SJSA1 (cell line): ENCODE measurements at regions not wholly inside any gene's neighbourhood (a gene's known extent, or its start where the extent isn't known, plus 50 kb on each side); places are given as distances from the start of the nearest gene placed in this dataset.
"Not testable (repeated sequence)": the region's sequence is repeated elsewhere in the genome, so short reads cannot be mapped to it uniquely, and the experiment has no call there.

Experiments
- DNase-seq, 2 experiments: peaks; one replicate each; pipeline ENCODE4 v3.0.0-alpha.2; 2015 to 2020; ENCODE audit warnings: low spot score in 2 of 2, low read depth in 1 of 2
- H3K27ac ChIP-seq: fragments of 250-450 bp; sonication (Bioruptor Pico); 2 replicates; pipeline ENCODE4 v1.5.1; 2020; ENCODE audit warnings: mild to moderate bottlenecking, moderate library complexity
- H3K27me3 ChIP-seq: fragments of 250-450 bp; sonication (Bioruptor Pico); replicated peaks from 2 replicates; pipeline ENCODE4 v1.5.1; 2020; ENCODE audit warnings: mild to moderate bottlenecking, moderate library complexity
- H3K36me3 ChIP-seq: fragments of 250-450 bp; sonication (Bioruptor Pico); 2 replicates; pipeline ENCODE4 v1.5.1; 2020; ENCODE audit warnings: mild to moderate bottlenecking
- H3K4me1 ChIP-seq: fragments of 250-450 bp; sonication (Bioruptor Pico); replicated peaks from 2 replicates; pipeline ENCODE4 v1.6.1; 2021; ENCODE audit warnings: mild to moderate bottlenecking
- H3K4me3 ChIP-seq: fragments of 250-450 bp; sonication (Bioruptor Pico); 2 replicates; pipeline ENCODE4 v1.5.1; 2020; ENCODE audit warnings: mild to moderate bottlenecking
- H3K9me3 ChIP-seq: fragments of 250-450 bp; sonication (Bioruptor Pico); replicated peaks from 2 replicates; pipeline ENCODE4 v1.5.1; 2020; ENCODE audit warnings: mild to moderate bottlenecking

GRCh38 chr18:55731594-55732042 is 143.6 kb upstream of the TCF4 start:
- Histone ChIP-seq H3K27ac (no peak overlapping the region), H3K4me1 (peaks cover 11% of the 10 kb centered on the region; the same call in 1 of the 2 replicates), H3K4me3 (no peak overlapping the region), H3K27me3 (no peaks in the 10 kb centered on the region), H3K9me3 (no peaks in the 10 kb centered on the region), H3K36me3 (no peaks in the 10 kb centered on the region)
- no peak for DNase-seq

- DNase-seq, H3K36me3 ChIP-seq, H3K4me1 ChIP-seq, H3K9me3 ChIP-seq, H3K4me3 ChIP-seq, H3K27ac ChIP-seq, H3K27me3 ChIP-seq: not testable (repeated sequence)
Observed at GRCh38 chr18:55721006-55721405, 133.0 kb upstream of the TCF4 start.

DNA sequence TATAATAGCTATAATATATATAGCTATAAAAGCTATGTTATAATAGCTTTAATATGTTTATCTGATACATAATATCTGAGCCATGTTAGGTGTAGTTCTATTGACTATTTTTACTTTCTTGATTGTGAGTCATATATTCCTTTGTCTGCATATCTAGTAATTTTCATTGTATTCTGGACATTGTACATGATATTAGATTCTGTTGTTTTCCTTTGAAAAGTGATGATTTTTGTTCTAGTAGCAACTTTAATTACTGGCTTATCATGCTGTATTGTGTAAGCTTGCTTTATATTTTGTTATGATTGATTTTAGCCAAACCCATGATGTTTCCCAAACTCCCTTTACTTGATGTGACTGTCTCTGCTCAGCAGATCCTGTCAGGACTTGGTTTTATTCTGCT is 125.7 kb upstream of the TCF4 start:
- H3K27ac ChIP-seq, result no peak overlapping the region
- H3K36me3 ChIP-seq, result no peaks in the 10 kb centered on the region
- no peaks in the 10 kb centered on the region; the same call in 1 of the 2 replicates for H3K9me3 ChIP-seq
- no peaks in the 10 kb centered on the region for H3K27me3 ChIP-seq
- DNase-seq, result no peak
- H3K4me3 ChIP-seq, result no peak overlapping the region
- no peaks in the 10 kb centered on the region for H3K4me1 ChIP-seq

DNA sequence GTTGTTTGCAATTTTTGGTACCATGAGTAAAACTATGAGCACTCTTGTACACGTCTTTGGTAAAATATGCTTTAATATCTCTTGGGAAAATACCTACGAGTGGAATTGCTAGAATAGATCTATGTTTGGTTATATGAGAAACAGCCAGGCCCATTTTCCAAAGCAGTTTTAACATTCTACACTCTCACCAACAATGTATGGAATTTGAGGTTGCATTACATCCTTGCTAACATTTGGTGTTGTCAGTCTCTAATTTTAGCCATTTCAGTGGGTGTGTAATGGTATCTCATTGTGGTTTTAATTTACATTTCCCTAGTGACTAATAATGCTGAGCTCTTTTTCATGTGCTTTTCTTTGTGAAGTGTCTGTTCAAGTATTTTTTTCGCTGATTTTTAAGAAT is 118.9 kb upstream of the TCF4 start:
- Histone ChIP-seq H3K27me3 (no peaks in the 10 kb centered on the region), H3K4me3 (no peak overlapping the region), H3K4me1 (peaks cover 5% of the 10 kb centered on the region), H3K27ac (peak overlapping the region; percentile 46), H3K36me3 (no peaks in the 10 kb centered on the region), H3K9me3 (no peaks in the 10 kb centered on the region)
- peak in 1 of 2 experiments; percentile 33 for DNase-seq

DNA sequence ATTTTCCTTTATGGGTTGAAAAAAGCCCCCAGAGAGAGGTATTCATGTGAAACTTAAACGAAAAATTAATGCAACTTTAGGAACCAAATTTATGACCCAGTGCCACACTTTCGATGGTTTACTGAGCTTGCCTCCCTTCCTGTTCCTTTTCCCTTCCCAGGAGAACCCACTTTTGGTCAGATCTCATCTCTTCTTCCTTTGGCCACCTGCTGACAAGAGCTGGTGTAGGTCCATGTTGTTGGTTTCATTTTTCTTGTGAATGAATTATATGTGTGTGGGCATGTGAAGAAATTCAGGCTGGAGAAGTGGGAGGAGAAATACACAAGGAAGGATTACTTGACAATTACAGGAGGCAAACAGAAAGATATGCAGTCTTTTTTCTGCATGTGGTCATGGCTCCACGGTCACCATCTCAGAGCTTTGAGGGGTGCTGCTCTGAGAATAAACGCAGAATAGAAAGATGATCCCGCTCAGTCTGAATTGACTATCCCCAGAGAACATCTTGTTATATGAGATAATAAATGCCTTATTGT is 111.3 kb upstream of the TCF4 start:
- Histone ChIP-seq H3K9me3 (no peaks in the 10 kb centered on the region), H3K4me3 (no peak overlapping the region), H3K4me1 (peaks cover 8% of the 10 kb centered on the region), H3K36me3 (no peaks in the 10 kb centered on the region), H3K27ac (no peak overlapping the region), H3K27me3 (no peaks in the 10 kb centered on the region)
- DNase-seq, result no peak

DNA sequence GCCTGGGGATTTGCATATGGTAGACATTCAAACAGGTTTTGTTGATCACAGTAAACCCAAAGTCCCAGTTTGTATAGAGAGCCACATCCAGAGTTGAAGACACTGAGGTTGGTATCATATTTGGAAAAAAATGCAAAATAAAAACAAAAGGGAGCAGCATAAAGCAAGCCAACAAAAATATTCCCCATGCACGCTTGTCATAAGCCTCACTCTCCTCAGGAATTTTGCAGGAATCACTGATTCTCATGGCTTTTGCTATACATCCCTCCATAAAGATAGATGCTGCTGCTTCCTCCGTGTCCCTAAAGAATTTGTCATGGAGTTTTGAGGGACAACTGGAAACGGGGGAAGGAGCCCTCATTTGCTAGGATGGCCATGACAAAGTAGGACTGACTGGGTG is 108.8 kb upstream of the TCF4 start:
- H3K4me3 ChIP-seq, result no peak overlapping the region
- DNase-seq, result no peak
- no peaks in the 10 kb centered on the region for H3K27me3 ChIP-seq
- no peaks in the 10 kb centered on the region for H3K36me3 ChIP-seq
- H3K9me3 ChIP-seq, result no peaks in the 10 kb centered on the region
- peaks cover 8% of the 10 kb centered on the region for H3K4me1 ChIP-seq
- H3K27ac ChIP-seq, result no peak overlapping the region

DNA sequence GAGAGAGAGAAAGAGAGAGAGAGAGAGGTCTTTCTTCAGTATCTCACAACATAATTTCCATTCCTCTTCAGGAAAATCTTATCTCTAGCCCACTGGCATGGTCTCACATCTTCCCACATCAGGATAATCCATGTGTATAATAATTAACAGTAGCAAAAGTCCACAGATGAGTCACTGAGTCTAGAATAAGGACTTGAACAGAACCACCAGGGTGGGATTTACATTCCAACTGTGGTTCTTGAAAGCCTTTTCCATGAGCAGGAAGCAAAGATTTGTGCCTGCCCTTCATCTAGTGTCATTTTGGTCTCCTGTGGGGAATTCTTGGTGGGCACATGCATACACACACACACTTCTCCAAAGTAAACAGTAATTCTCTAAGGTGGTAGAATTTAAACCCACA is 107.1 kb upstream of the TCF4 start:
- Histone ChIP-seq H3K9me3 (no peaks in the 10 kb centered on the region), H3K4me3 (no peak overlapping the region), H3K27ac (peak overlapping the region; percentile 13; the same call in 1 of the 2 replicates), H3K4me1 (peaks cover 8% of the 10 kb centered on the region), H3K36me3 (no peaks in the 10 kb centered on the region), H3K27me3 (no peaks in the 10 kb centered on the region)
- DNase-seq, result peak in 1 of 2 experiments; percentile 47

GRCh38 chr18:55694291-55694690 is 106.3 kb upstream of the TCF4 start:
- Histone ChIP-seq H3K27ac (no peak overlapping the region), H3K4me1 (peaks cover 8% of the 10 kb centered on the region), H3K27me3 (no peaks in the 10 kb centered on the region), H3K9me3 (no peaks in the 10 kb centered on the region), H3K36me3 (no peaks in the 10 kb centered on the region), H3K4me3 (no peak overlapping the region)
- DNase-seq, result no peak

DNA sequence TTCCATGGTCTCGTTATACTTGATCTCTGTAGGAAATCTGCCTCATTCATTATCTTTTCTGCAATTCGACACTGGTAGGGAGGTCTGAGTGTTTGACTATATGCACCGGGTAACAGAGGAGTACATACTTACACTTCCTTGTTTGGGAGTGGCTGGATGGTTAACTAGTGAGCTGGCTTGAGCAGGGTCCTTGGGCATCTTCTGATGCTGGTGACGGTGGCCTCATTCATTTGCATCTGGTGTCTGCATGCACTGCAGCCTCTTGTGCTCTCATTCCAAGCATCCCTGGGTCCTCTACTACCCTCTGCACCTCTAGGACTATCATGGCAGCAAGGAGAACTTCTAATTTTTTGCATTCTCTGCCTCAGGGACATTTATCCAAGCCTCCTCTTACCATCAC is 100.0 kb upstream of the TCF4 start:
- H3K9me3 ChIP-seq, result no peaks in the 10 kb centered on the region

DNA sequence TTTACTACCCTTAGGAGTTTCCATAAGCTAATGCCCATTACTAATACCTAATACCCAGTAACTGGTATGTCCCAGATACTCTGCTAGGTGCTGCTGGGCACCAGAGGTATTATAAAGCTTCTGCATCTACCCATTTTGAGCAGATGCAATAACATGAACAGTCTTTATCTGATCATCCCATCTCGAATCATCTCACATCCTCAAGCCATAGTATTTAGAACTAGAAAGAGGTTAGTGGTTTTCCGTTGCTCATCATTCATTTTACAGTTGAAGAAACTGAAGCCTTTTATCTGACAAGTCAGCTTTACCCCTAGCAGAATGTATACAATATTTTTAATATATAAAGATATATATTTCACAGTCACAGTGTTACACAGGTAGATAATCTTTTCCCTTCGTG is 99.1 kb upstream of the TCF4 start:
- Histone ChIP-seq H3K4me1 (no peaks in the 10 kb centered on the region), H3K9me3 (no peaks in the 10 kb centered on the region), H3K27me3 (no peaks in the 10 kb centered on the region), H3K36me3 (no peaks in the 10 kb centered on the region), H3K4me3 (no peak overlapping the region), H3K27ac (no peak overlapping the region)
- no peak for DNase-seq

More for the DNA sequence above, 100.0 kb upstream of the TCF4 start:
- DNase-seq, result no peak
- H3K4me1 ChIP-seq, result no peaks in the 10 kb centered on the region
- H3K27ac ChIP-seq, result no peak overlapping the region
- H3K4me3 ChIP-seq, result no peak overlapping the region
- H3K36me3 ChIP-seq, result no peaks in the 10 kb centered on the region
- H3K27me3 ChIP-seq, result no peaks in the 10 kb centered on the region

GRCh38 chr18:55685638-55686037 is 97.6 kb upstream of the TCF4 start:
- Histone ChIP-seq H3K27ac (no peak overlapping the region), H3K27me3 (no peaks in the 10 kb centered on the region), H3K36me3 (no peaks in the 10 kb centered on the region), H3K4me1 (no peaks in the 10 kb centered on the region), H3K9me3 (no peaks in the 10 kb centered on the region), H3K4me3 (no peak overlapping the region)
- DNase-seq, result no peak

DNA sequence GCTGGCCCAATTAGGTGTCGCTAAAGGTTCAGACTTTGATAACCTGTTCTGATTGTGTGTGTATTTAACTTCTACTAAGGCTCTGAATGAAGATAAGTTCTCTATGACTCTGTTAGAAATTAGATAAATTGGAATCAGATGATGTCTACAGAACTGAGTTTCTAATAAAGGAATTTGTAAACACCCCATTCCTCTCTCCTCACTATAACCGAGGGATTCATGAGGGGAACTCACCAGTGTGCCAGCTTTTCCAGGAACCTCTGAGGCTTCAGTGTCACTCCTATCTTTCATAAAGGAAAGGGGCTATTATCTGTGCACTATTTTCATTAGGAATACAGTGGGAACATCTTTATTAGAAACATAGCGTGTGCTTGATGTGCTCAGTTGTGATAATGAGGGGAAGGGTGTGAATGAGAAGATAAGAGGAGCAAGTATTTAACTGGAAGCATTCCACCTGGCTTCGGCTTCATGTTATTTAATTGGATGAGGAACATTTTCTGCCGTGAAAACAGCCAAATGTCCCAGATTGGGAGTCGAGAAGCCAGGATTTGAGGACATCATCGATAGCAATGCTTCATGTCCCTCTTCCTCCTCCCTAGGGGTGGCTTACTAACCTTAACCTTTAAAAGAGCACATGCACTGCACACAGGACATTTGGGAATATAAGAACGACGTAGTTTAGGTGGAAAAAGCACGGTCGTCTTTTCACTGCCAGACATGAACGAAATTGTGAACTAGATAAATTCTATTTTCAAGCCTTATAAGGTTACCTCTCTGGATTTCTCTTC is 84.8 kb upstream of the TCF4 start:
- Histone ChIP-seq H3K27me3 (no peaks in the 10 kb centered on the region), H3K4me1 (no peaks in the 10 kb centered on the region), H3K27ac (no peak overlapping the region), H3K36me3 (no peaks in the 10 kb centered on the region), H3K9me3 (no peaks in the 10 kb centered on the region), H3K4me3 (no peak overlapping the region)
- no peak for DNase-seq

DNA sequence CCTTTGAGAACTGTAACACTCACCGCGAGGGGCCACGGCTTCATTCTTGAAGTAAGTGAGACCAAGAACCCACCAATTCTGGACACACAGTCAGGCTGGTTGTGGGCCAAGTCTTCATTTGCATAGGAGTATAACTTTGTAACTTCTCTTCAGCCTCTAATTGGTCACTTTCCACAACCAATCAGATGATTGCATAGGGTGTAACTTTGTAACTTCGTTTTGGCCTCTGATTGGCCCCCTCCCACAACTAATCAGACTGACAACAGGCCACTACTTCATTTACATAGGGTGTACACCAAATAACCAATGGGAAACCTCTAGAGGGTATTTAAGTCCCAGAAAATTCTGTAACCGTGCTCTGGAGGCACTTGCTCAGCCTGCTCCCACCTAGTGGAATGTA is 77.5 kb upstream of the TCF4 start:
- DNase-seq, result no peak
- Histone ChIP-seq H3K4me3 (no peak overlapping the region), H3K4me1 (no peaks in the 10 kb centered on the region), H3K36me3 (no peaks in the 10 kb centered on the region), H3K9me3 (no peaks in the 10 kb centered on the region), H3K27me3 (no peaks in the 10 kb centered on the region), H3K27ac (no peak overlapping the region)

DNA sequence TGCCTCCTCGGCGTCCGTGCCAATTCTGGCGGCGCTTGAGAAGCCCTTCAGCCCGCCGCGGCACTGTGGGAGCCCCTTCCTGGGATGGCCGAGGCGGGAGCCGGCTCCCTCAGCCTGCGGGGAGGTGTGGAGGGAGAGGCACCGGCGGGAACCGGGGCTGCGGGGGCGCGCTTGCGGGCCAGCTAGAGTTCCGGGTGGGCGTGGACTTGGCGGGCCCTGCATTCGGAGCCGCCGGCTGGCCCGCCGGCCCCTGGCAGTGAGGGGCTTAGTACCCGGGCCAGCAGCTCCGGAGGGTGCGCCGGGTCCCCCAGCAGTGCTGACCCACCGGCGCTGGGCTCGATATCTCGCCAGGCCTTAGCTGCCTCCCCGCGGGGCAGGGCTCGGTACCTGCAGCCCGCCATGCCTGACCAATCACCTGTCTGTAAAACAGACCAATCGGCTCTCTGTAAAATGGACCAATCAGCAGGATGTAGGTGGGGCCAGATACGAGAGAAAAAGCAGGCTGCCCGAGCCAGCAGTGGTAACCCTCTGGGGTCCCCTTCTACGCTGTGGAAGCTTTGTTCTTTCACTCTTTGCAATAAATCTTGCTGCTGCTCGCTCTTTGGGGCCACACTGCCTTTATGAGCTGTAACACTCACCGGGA is 76.9 kb upstream of the TCF4 start:
- not testable (repeated sequence) for H3K4me1 ChIP-seq, H3K4me3 ChIP-seq, H3K36me3 ChIP-seq, H3K9me3 ChIP-seq, DNase-seq, H3K27me3 ChIP-seq, H3K27ac ChIP-seq
